ENCODE measurements at regions not wholly inside any gene's neighbourhood (a gene's known extent, or its start where the extent isn't known, plus 50 kb on each side); places are given as distances from the start of the nearest gene placed in this dataset.

GRCh38 chr13:22061806-22062391 is 391.0 kb downstream of the FGF9 start:
- H3K36me3 Mint-ChIP-seq (ENCODE audit: low read depth), result no peaks in the 10 kb centered on the region
- Histone ChIP-seq H3K9ac (ENCODE audit: extremely low read depth, low read length, poor library complexity, severe bottlenecking) (no peak overlapping the region), H3K4me3 (ENCODE audit: low read length) (no peak overlapping the region), H3K27me3 (ENCODE audit: control insufficient read depth, insufficient read depth, low read length, poor library complexity, severe bottlenecking) (no peaks in the 10 kb centered on the region), H3K36me3 (ENCODE audit: control insufficient read depth, insufficient read depth, low read length) (no peaks in the 10 kb centered on the region), H3K9me3 (ENCODE audit: control insufficient read depth, low read length) (no peaks in the 10 kb centered on the region), H3K27ac (ENCODE audit: low read depth, low read length) (no peak overlapping the region), H3K4me1 (ENCODE audit: control insufficient read depth, insufficient read depth, low read length) (peaks cover 5% of the 10 kb centered on the region)
- no peaks in the 10 kb centered on the region for H3K9me3 Mint-ChIP-seq
- H3K27me3 Mint-ChIP-seq (ENCODE audit: insufficient read depth), result no peaks in the 10 kb centered on the region
- DNase-seq, result no peak
- H3K27ac Mint-ChIP-seq, result no peak overlapping the region
- TF ChIP-seq, protein P1, sequence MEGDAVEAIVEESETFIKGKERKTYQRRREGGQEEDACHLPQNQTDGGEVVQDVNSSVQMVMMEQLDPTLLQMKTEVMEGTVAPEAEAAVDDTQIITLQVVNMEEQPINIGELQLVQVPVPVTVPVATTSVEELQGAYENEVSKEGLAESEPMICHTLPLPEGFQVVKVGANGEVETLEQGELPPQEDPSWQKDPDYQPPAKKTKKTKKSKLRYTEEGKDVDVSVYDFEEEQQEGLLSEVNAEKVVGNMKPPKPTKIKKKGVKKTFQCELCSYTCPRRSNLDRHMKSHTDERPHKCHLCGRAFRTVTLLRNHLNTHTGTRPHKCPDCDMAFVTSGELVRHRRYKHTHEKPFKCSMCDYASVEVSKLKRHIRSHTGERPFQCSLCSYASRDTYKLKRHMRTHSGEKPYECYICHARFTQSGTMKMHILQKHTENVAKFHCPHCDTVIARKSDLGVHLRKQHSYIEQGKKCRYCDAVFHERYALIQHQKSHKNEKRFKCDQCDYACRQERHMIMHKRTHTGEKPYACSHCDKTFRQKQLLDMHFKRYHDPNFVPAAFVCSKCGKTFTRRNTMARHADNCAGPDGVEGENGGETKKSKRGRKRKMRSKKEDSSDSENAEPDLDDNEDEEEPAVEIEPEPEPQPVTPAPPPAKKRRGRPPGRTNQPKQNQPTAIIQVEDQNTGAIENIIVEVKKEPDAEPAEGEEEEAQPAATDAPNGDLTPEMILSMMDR (conservative IDR thresholded peaks at IDR 0.05), result no peak
- WGBS, 2 experiments (ENCODE audit: insufficient coverage in 1 of 2, insufficient read length in 1 of 2), result 76 to 92% methylated on average over 5 to 7 of the region's 7 CpGs
- peaks cover 31% of the 10 kb centered on the region for H3K4me1 Mint-ChIP-seq
- H3K4me3 Mint-ChIP-seq, result no peak overlapping the region

GRCh38 chr13:22062478-22063205 is 391.8 kb downstream of the FGF9 start:
- H3K9me3 ChIP-seq (ENCODE audit: control insufficient read depth, low read length), result no peaks in the 10 kb centered on the region
- TF ChIP-seq, protein P1 (conservative IDR thresholded peaks at IDR 0.05), result no peak
- no peaks in the 10 kb centered on the region for H3K27me3 Mint-ChIP-seq (ENCODE audit: insufficient read depth)
- no peaks in the 10 kb centered on the region for H3K36me3 Mint-ChIP-seq (ENCODE audit: low read depth)
- peaks cover 31% of the 10 kb centered on the region for H3K4me1 Mint-ChIP-seq
- no peaks in the 10 kb centered on the region for H3K9me3 Mint-ChIP-seq
- H3K4me3 ChIP-seq (ENCODE audit: low read length), result no peak overlapping the region
- 91 to 93% methylated on average over 7 to 8 of the region's 8 CpGs for WGBS, 2 experiments (ENCODE audit: insufficient coverage in 1 of 2, insufficient read length in 1 of 2)
- no peaks in the 10 kb centered on the region for H3K27me3 ChIP-seq (ENCODE audit: control insufficient read depth, insufficient read depth, low read length, poor library complexity, severe bottlenecking)
- H3K27ac ChIP-seq (ENCODE audit: low read depth, low read length), result no peak overlapping the region
- H3K4me1 ChIP-seq (ENCODE audit: control insufficient read depth, insufficient read depth, low read length), result peaks cover 5% of the 10 kb centered on the region
- H3K9ac ChIP-seq (ENCODE audit: extremely low read depth, low read length, poor library complexity, severe bottlenecking), result no peak overlapping the region
- H3K4me3 Mint-ChIP-seq, result no peak overlapping the region
- DNase-seq, result no peak
- no peak overlapping the region for H3K27ac Mint-ChIP-seq
- no peaks in the 10 kb centered on the region for H3K36me3 ChIP-seq (ENCODE audit: control insufficient read depth, insufficient read depth, low read length)

GRCh38 chr13:22063416-22064124 is 392.7 kb downstream of the FGF9 start:
- H3K27me3 Mint-ChIP-seq (ENCODE audit: insufficient read depth), result no peaks in the 10 kb centered on the region
- 95 to 96% methylated on average over 21 to 23 of the region's 23 CpGs for WGBS, 2 experiments (ENCODE audit: insufficient coverage in 1 of 2, insufficient read length in 1 of 2)
- no peak overlapping the region for H3K27ac ChIP-seq (ENCODE audit: low read depth, low read length)
- no peak overlapping the region for H3K27ac Mint-ChIP-seq
- H3K27me3 ChIP-seq (ENCODE audit: control insufficient read depth, insufficient read depth, low read length, poor library complexity, severe bottlenecking), result no peaks in the 10 kb centered on the region
- no peak overlapping the region for H3K4me3 Mint-ChIP-seq
- H3K4me1 ChIP-seq (ENCODE audit: control insufficient read depth, insufficient read depth, low read length), result peaks cover 5% of the 10 kb centered on the region
- no peaks in the 10 kb centered on the region for H3K36me3 ChIP-seq (ENCODE audit: control insufficient read depth, insufficient read depth, low read length)
- no peak for DNase-seq
- H3K9me3 Mint-ChIP-seq, result no peaks in the 10 kb centered on the region
- no peaks in the 10 kb centered on the region for H3K36me3 Mint-ChIP-seq (ENCODE audit: low read depth)
- H3K9ac ChIP-seq (ENCODE audit: extremely low read depth, low read length, poor library complexity, severe bottlenecking), result no peak overlapping the region
- H3K9me3 ChIP-seq (ENCODE audit: control insufficient read depth, low read length), result no peaks in the 10 kb centered on the region
- TF ChIP-seq, protein P1 (conservative IDR thresholded peaks at IDR 0.05), result no peak
- H3K4me3 ChIP-seq (ENCODE audit: low read length), result no peak overlapping the region
- H3K4me1 Mint-ChIP-seq, result peaks cover 31% of the 10 kb centered on the region
